ENCODE measurements at regions not wholly inside any gene's neighbourhood (a gene's known extent, or its start where the extent isn't known, plus 50 kb on each side); places are given as distances from the start of the nearest gene placed in this dataset.
"Not testable (repeated sequence)": the region's sequence is repeated elsewhere in the genome, so short reads cannot be mapped to it uniquely, and the experiment has no call there.

DNA sequence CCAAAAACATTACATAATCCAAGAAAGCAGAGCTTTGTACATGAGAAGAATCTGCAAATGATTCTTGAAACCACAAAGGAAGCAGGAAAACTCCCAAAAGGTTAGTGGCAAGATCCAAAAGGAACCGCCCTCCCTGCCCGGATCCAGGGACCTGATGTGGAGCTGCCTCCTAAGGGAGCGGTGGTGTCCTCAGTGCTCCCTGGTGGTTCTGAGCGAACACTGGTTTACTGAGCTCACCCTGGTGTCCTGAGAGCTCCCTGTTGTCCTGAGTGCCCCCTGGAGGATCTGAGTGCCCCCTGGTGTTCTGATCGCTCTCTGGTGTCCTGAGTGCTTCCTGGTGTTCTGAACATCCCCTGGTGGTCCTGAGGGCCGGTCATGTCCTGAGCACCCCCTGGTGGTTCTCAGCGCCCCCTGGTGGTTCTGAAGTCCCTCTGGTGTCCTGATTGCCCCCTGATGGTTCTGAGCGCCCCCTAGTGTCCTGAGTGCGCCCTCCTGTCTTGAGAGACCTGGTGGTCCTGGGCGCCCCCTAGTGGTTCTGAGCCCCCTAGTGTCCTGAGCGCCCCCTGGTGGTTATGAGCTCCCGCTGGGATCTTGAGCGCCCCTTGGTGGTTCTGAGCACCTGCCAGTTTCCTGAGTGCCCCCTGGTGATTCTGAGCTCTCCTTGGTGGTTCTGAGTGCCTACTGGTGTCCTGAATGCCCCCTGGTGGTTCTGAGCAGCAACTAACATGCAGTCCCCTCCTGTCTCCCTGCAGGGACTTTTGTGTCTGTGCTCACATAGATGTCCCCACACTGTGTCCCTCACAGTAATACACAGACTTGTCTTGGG lies 891.1 kb downstream of the TMEM121 start:
- H3K27ac ChIP-seq = no peak overlapping the region
- no peak for DNase-seq (ENCODE audit: low spot score)
- CTCF ChIA-PET = interaction anchor here (0.5 to 1.2 kb wide), 12 partner anchors 25 to 385 kb away, joined by 3 to 7 read pairs (median 3); no protein-coding TSS in a partner anchor
- POLR2A ChIA-PET (ENCODE audit: low non-redundant PET) = no interaction called here
- TF ChIP-seq, protein P1, sequence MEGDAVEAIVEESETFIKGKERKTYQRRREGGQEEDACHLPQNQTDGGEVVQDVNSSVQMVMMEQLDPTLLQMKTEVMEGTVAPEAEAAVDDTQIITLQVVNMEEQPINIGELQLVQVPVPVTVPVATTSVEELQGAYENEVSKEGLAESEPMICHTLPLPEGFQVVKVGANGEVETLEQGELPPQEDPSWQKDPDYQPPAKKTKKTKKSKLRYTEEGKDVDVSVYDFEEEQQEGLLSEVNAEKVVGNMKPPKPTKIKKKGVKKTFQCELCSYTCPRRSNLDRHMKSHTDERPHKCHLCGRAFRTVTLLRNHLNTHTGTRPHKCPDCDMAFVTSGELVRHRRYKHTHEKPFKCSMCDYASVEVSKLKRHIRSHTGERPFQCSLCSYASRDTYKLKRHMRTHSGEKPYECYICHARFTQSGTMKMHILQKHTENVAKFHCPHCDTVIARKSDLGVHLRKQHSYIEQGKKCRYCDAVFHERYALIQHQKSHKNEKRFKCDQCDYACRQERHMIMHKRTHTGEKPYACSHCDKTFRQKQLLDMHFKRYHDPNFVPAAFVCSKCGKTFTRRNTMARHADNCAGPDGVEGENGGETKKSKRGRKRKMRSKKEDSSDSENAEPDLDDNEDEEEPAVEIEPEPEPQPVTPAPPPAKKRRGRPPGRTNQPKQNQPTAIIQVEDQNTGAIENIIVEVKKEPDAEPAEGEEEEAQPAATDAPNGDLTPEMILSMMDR (conservative IDR thresholded peaks at IDR 0.05; ENCODE audit: low read depth) = peak; percentile 65

DNA sequence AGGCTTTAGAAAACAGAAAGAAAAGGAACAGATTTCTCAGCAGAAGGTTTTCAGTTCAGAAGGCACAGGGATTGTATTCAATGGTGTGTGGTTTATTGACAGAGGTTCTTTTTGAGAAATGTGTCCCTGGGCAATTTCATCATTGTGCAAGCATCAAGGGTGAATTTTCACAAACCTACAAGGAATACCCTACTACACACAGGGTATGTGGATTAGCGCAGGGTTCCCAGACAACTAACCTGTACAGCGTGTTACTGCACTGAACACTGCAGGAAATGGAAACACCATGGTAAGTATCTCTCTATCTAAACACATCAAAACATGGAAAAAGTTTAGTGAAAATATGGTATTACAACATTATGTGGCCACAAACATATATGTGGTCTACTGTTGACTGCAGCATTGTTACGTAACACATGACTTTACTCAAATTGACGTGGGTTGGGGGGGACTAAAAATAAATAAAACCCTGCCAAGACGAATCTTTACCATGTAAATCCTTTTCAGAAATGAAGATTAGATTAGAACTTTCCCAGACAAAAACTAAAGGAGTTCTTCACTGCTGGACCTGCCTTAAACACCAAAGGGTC lies 893.1 kb downstream of the TMEM121 start:
- ChIA-PET CTCF (interaction anchor here (4.5 kb wide), 1 partner anchor 17 kb away, joined by 33 read pairs; no protein-coding TSS in a partner anchor), POLR2A (ENCODE audit: low non-redundant PET) (no interaction called here)
- TF ChIP-seq, protein P1 (conservative IDR thresholded peaks at IDR 0.05; ENCODE audit: low read depth) = no peak
- DNase-seq (ENCODE audit: low spot score) = no peak
- no peak overlapping the region for H3K27ac ChIP-seq

DNA sequence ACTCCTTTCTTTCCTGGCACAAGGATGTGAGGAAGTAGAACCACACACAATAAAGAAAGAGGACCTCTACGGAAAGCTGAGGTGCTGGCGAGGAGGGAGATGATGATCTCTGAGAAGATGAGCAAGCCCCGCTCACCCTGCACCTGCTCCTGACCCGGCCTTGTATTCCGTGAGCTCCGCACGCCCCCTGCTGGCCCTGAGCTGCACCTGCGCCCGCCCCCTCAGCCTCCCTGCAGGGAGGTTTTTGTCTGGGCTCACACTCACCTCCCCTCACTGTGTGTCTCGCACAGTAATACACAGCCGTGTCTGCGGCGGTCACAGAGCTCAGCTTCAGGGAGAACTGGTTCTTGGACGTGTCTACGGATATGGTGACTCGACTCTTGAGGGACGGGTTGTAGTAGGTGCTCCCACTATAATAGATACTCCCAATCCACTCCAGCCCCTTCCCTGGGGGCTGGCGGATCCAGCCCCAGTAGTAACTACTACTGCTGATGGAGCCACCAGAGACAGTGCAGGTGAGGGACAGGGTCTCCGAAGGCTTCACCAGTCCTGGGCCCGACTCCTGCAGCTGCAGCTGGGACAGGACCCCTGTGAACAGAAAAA lies 895.1 kb downstream of the TMEM121 start:
- H3K27ac ChIP-seq; DNase-seq (ENCODE audit: low spot score); POLR2A ChIA-PET (ENCODE audit: low non-redundant PET): not testable (repeated sequence)
- CTCF ChIA-PET = interaction anchor here (0.6 to 4.5 kb wide), 7 partner anchors 11 to 917 kb away, joined by 3 to 33 read pairs (median 3); no protein-coding TSS in a partner anchor
- TF ChIP-seq, protein P1 (conservative IDR thresholded peaks at IDR 0.05; ENCODE audit: low read depth) = peak; percentile 79

DNA sequence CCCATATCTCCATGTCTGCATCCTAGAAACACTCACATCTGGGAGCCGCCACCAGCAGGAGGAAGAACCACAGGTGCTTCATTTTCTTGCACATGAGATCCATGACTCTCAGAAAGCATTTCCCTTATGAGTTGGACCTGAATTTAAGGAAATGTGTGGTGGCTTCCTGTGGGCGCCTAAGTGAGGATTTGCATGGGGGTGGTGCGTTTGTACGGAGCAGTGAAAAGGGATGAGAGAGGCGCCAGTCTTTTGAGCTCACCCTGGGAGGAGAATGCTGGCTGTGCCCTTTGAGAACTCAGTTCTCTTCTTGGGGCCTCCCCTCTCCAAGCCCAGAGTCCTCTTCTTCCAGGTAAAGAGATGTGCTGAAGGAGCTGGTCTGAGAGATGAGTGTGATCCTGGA lies 895.7 kb downstream of the TMEM121 start:
- no peak for DNase-seq (ENCODE audit: low spot score)
- ChIA-PET POLR2A (ENCODE audit: low non-redundant PET) (no interaction called here), CTCF (interaction anchor here (0.6 to 4.5 kb wide), 5 partner anchors 10 to 27 kb away, joined by 3 to 33 read pairs (median 3); no protein-coding TSS in a partner anchor)
- TF ChIP-seq, protein P1 (conservative IDR thresholded peaks at IDR 0.05; ENCODE audit: low read depth) = no peak
- H3K27ac ChIP-seq = no peak overlapping the region

DNA sequence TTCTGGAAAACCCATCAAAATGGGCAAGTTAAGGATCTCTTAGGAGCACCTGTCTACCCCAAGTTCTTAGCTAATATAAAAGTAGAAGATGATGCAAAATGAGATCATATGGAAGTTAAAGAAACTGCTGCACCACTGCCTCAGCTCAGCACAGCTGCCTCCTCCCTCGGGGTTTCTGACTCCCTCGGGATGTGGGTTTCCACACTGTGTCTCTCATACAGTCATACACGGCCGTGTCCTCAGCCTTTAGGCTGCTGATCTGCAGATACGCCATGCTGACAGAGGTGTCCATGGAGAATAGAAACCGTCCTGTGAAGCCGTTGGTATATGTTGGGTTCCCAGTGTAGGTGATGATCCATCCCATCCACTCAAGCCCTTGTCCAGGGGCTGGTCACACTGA lies 898.8 kb downstream of the TMEM121 start:
- DNase-seq (ENCODE audit: low spot score); POLR2A ChIA-PET (ENCODE audit: low non-redundant PET); H3K27ac ChIP-seq: not testable (repeated sequence)
- CTCF ChIA-PET = interaction anchor here (0.6 kb wide), 2 partner anchors 9 to 748 kb away, joined by 3 read pairs; no protein-coding TSS in a partner anchor

DNA sequence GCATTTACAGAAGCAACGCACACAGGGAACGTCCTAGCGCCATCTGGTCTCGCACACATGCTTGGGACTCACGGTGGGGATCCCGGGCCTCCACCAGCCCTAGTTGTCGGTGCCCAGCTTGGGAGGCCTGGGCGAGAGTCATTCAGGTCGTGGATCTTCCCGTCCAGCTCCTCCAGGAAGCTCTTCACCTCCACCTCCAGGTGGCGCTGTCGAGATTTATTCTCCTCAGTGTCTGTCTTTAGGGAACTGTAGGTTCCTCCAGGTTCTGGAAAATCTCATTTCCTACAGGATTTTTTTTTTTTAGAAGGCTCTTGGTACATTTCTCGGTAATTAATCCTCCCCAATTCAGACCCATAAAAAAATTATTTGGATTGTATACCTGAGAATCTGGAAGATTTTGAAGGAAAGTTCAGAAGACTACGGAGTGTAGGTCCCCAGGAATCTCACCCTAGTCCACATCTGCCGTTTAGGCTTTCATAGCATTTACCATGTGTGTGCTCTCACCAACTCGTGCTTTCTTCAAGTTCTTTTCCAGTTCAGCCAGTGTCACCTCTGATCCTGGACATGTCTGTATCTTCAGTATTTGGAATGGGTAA lies 910.0 kb downstream of the TMEM121 start:
- POLR2A ChIA-PET (ENCODE audit: low non-redundant PET) = no interaction called here
- no peak overlapping the region for H3K27ac ChIP-seq
- TF ChIP-seq, protein P1 (conservative IDR thresholded peaks at IDR 0.05; ENCODE audit: low read depth) = peak; percentile 69
- CTCF ChIA-PET = interaction anchor here (0.6 to 2.2 kb wide), 14 partner anchors 16 to 705 kb away, joined by 3 to 33 read pairs (median 4); no protein-coding TSS in a partner anchor
- DNase-seq (ENCODE audit: low spot score) = peak; percentile 23
